ENCODE measurements at regions not wholly inside any gene's neighbourhood (a gene's known extent, or its start where the extent isn't known, plus 50 kb on each side); places are given as distances from the start of the nearest gene placed in this dataset.

- H3K36me3 ChIP-seq: no peaks in the 10 kb centered on the region
- H3K9me3 ChIP-seq: no peaks in the 10 kb centered on the region
- WGBS: 98% methylated on average over 2 of the region's 2 CpGs
- no peak overlapping the region for H3K27ac ChIP-seq
- H3K4me1 ChIP-seq: no peaks in the 10 kb centered on the region
- DNase-seq (ENCODE audit: low spot score in 2 of 2): no peak
- no peak overlapping the region for H3K4me3 ChIP-seq
- no peak for TF ChIP-seq EP300 (IDR thresholded peaks at IDR 0.05)
- no peak for TF ChIP-seq POLR2AphosphoS5 (IDR thresholded peaks at IDR 0.05)
- TF ChIP-seq, protein P1, sequence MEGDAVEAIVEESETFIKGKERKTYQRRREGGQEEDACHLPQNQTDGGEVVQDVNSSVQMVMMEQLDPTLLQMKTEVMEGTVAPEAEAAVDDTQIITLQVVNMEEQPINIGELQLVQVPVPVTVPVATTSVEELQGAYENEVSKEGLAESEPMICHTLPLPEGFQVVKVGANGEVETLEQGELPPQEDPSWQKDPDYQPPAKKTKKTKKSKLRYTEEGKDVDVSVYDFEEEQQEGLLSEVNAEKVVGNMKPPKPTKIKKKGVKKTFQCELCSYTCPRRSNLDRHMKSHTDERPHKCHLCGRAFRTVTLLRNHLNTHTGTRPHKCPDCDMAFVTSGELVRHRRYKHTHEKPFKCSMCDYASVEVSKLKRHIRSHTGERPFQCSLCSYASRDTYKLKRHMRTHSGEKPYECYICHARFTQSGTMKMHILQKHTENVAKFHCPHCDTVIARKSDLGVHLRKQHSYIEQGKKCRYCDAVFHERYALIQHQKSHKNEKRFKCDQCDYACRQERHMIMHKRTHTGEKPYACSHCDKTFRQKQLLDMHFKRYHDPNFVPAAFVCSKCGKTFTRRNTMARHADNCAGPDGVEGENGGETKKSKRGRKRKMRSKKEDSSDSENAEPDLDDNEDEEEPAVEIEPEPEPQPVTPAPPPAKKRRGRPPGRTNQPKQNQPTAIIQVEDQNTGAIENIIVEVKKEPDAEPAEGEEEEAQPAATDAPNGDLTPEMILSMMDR (IDR thresholded peaks at IDR 0.05): no peak
- no peak for TF ChIP-seq POLR2A (IDR thresholded peaks at IDR 0.05)
- no peaks in the 10 kb centered on the region for H3K27me3 ChIP-seq
Measured at GRCh38 chr7:13106513-13106912, 419.1 kb downstream of the ARL4A start.

DNA sequence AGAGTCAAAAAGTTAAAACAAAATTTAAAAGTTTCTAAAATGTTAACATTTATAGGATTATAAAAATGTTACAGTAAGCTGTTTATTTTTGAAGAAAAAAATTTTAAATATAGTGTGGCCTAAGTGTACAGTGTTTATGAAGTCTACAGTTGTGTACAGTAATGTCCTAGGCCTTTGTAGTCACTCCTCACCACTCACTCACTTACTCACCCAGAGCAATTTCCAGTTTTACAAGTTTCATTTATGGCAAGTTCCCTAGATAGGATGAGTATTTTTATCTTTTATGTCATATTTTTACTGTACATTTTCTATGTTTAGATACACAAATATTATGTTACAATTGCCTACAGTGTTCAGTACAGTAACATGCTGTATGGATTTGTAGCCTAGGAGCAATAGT, 419.9 kb downstream of the ARL4A start:
- H3K4me1 ChIP-seq: no peaks in the 10 kb centered on the region
- H3K36me3 ChIP-seq: no peaks in the 10 kb centered on the region
- H3K27me3 ChIP-seq: no peaks in the 10 kb centered on the region
- TF ChIP-seq POLR2AphosphoS5 (IDR thresholded peaks at IDR 0.05): no peak
- TF ChIP-seq, protein P1 (IDR thresholded peaks at IDR 0.05): no peak
- TF ChIP-seq EP300 (IDR thresholded peaks at IDR 0.05): no peak
- TF ChIP-seq POLR2A (IDR thresholded peaks at IDR 0.05): no peak
- no peaks in the 10 kb centered on the region for H3K9me3 ChIP-seq
- no peak overlapping the region for H3K4me3 ChIP-seq
- DNase-seq (ENCODE audit: low spot score in 2 of 2): no peak
- no peak overlapping the region for H3K27ac ChIP-seq

DNA sequence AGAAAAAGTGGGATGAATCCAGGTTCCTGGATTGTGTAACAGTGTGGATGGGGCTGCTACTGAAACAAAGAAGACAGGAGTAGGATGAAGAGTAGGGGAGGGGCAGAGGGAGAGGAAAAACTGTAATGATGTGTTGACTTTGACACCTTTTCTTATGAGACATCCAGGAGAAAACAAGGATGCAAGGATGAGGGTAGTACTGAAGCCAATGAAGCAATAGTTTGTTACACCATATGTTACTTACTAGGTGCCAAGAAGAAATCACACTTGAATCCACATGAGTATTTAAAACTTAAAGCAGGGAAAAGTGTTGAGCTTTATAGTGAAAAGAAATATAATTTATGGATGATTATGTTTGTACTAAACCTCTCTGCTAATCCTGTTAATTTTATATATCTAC, 420.6 kb downstream of the ARL4A start:
- no peak overlapping the region for H3K4me3 ChIP-seq

GRCh38 chr7:13109201-13109600, 421.8 kb downstream of the ARL4A start:
- Histone ChIP-seq H3K36me3 (no peaks in the 10 kb centered on the region), H3K27ac (no peak overlapping the region), H3K27me3 (no peaks in the 10 kb centered on the region), H3K4me1 (no peaks in the 10 kb centered on the region), H3K9me3 (no peaks in the 10 kb centered on the region), H3K4me3 (no peak overlapping the region)
- no peak for DNase-seq (ENCODE audit: low spot score in 2 of 2)
- TF ChIP-seq POLR2A (IDR thresholded peaks at IDR 0.05): no peak
- TF ChIP-seq EP300 (IDR thresholded peaks at IDR 0.05): no peak
- TF ChIP-seq, protein P1 (IDR thresholded peaks at IDR 0.05): no peak
- TF ChIP-seq POLR2AphosphoS5 (IDR thresholded peaks at IDR 0.05): no peak
- WGBS: 81% methylated on average over 3 of the region's 6 CpGs

More for the DNA sequence above, 420.6 kb downstream of the ARL4A start:
- no peaks in the 10 kb centered on the region for H3K9me3 ChIP-seq
- DNase-seq (ENCODE audit: low spot score in 2 of 2): no peak
- TF ChIP-seq, protein P1 (IDR thresholded peaks at IDR 0.05): no peak
- no peak for TF ChIP-seq EP300 (IDR thresholded peaks at IDR 0.05)
- no peak for TF ChIP-seq POLR2AphosphoS5 (IDR thresholded peaks at IDR 0.05)
- no peak for TF ChIP-seq POLR2A (IDR thresholded peaks at IDR 0.05)
- no peaks in the 10 kb centered on the region for H3K27me3 ChIP-seq
- no peaks in the 10 kb centered on the region for H3K36me3 ChIP-seq
- H3K27ac ChIP-seq: no peak overlapping the region
- no peaks in the 10 kb centered on the region for H3K4me1 ChIP-seq

DNA sequence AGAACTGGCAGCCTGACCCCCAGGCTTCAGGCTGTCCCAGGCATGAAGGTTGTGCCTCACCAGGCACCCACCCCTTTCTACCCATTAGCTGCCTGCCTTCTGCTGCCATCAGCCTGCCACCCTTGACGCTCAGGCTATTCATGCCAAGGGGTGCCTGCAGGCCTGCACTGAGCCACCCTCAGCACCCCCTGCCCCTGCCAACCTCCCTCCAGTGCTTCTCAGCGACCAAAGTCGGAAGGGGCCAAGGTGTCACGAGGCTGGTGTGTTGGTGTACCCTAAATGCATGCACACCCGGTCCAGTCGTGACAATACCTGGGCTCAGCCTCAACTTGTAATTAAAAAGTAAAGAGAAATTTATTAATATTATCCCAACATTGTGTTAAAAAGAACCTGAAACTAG, 422.7 kb downstream of the ARL4A start:
- H3K27ac ChIP-seq: no peak overlapping the region
- no peaks in the 10 kb centered on the region for H3K9me3 ChIP-seq
- no peak for TF ChIP-seq POLR2A (IDR thresholded peaks at IDR 0.05)
- no peak for TF ChIP-seq POLR2AphosphoS5 (IDR thresholded peaks at IDR 0.05)
- no peak for TF ChIP-seq EP300 (IDR thresholded peaks at IDR 0.05)
- TF ChIP-seq, protein P1 (IDR thresholded peaks at IDR 0.05): no peak
- H3K4me3 ChIP-seq: no peak overlapping the region
- H3K4me1 ChIP-seq: peaks cover 4% of the 10 kb centered on the region
- 86% methylated on average over 6 of the region's 6 CpGs for WGBS
- no peaks in the 10 kb centered on the region for H3K27me3 ChIP-seq
- H3K36me3 ChIP-seq: no peaks in the 10 kb centered on the region
- DNase-seq (ENCODE audit: low spot score in 2 of 2): no peak

All from suprapubic skin (tissue), 4 donors.